Sigmoid colon (tissue), 6 donors: ENCODE measurements at regions not wholly inside any gene's neighbourhood (a gene's known extent, or its start where the extent isn't known, plus 50 kb on each side); places are given as distances from the start of the nearest gene placed in this dataset.

Source experiments
- DNase-seq: peaks from one replicate; pipeline ENCODE4 v3.0.0-alpha.2; 2019
- H3K27ac ChIP-seq, 4 donors: fragments of 200-600 bp; sonication (generic); one replicate each; pipeline ENCODE4 v1.5.1; 2016 to 2019; ENCODE audit warnings: mild to moderate bottlenecking in 1 of 4
- H3K27me3 ChIP-seq, 3 donors: fragments of 200-600 bp; sonication (generic); one replicate each; pipeline ENCODE4 v1.5.1; 2019; ENCODE audit warnings: mild to moderate bottlenecking in 1 of 3
- H3K36me3 ChIP-seq, 4 donors: fragments of 200-600 bp; sonication (generic); one replicate each; pipeline ENCODE4 v1.5.1; 2016 to 2019
- H3K4me1 ChIP-seq, 4 donors: fragments of 200-600 bp; sonication (generic); one replicate each; pipeline ENCODE4 v1.5.1; 2017 to 2019
- H3K4me3 ChIP-seq, 4 donors: fragments of 200-600 bp; sonication (generic); one replicate each; pipeline ENCODE4 v1.5.1; 2017 to 2019; ENCODE audit warnings: mild to moderate bottlenecking in 2 of 4, moderate library complexity in 1 of 4
- H3K9me3 ChIP-seq, 4 donors: fragments of 200-600 bp in 3 of 4; sonication (generic) in 3 of 4; one replicate each; pipeline versions ENCODE4 v1.5.1 to v1.6.1; 2013 to 2019
- EP300 ChIP-seq, 4 donors: sonication (generic); formaldehyde crosslinking; IDR thresholded peaks; one replicate each; pipeline ENCODE4 v1.6.1; 2017; ENCODE audit warnings: antibody characterized with exemption in 4 of 4
- POLR2A ChIP-seq, 2 donors: fragments of 450-650 bp; IDR thresholded peaks; one replicate each; pipeline ENCODE4 v1.6.1; 2016; ENCODE audit warnings: antibody characterized with exemption in 2 of 2, mild to moderate bottlenecking in 2 of 2, moderate library complexity in 2 of 2
- POLR2AphosphoS5 ChIP-seq, 4 donors: sonication (generic); formaldehyde crosslinking; IDR thresholded peaks; one replicate each; pipeline ENCODE4 v1.6.1; 2017; ENCODE audit warnings: antibody characterized with exemption in 4 of 4
- WGBS, 2 donors: extraction: QIAGEN DNeasy Blood & Tissue Kit; methylation state at CpG; one replicate each; pipeline ENCODE4 v1.1.7; 2013; 5-methylcytosine and 5-hydroxymethylcytosine counted together
- intact Hi-C: fragments of 100-400 bp; cut with DNase I; formaldehyde crosslinking; loops from one replicate; pipeline ENCODE4 v1.15.1; 2023
- TF ChIP-seq, protein P1 (sequence below), 4 experiments: fragments of 450-650 bp in 3 of 4; fragments of 200-600 bp in 1 of 4; IDR thresholded peaks; one replicate each; pipeline ENCODE4 v1.5.1; 2016 to 2019; ENCODE audit warnings: antibody characterized with exemption in 4 of 4, mild to moderate bottlenecking in 3 of 4, moderate library complexity in 2 of 4
- donor health status: healthy with polysubstance abuse.
- donor health status: healthy.

DNA sequence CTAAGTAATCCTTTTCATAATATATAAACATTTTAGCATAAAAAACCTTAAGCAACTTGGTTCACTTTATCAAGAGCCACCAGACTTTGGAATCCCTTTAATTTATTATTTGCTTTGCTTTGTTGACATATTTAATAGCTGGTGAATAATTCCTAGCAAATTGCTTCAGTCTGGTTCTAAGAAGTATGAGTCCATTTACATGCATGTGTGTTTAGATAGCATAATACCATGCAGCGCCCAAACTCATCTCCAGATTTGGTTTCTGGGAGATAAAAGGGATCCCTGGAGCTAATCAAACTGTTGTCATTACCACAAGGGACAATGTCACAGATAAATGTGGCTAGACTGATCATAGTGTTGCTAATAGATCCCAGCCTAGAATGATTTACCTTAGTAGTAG lies 111.8 kb downstream of the TMEM144 start:
- DNase-seq: no peak

DNA sequence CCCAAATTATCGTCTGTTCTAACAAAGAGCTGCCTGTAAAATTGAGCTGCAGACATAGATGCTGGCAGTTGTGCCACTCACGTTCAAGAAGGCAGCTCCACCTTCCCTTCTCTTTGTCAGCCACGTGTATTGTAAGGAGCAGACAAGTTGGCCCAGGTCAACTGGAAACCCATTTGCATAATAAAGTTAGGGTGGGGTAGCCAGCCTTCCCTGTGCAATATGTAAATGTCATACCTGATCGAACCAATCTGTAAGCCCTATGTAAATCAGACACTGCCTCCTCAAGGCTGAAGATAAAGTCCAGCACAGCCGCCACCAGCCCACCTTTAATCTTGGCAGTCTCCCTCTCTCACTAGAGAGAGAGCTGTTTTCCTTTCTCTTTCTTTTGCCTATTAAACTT lies 117.2 kb downstream of the TMEM144 start:
- intact Hi-C loops: no loop called here
- Histone ChIP-seq H3K9me3 (peaks cover 0 to 1% (median 0%) of the 10 kb centered on the region in 4 donors), H3K27ac (no peak overlapping the region), H3K4me3 (no peak overlapping the region), H3K36me3 (no peaks in the 10 kb centered on the region), H3K27me3 (no peaks in the 10 kb centered on the region), H3K4me1 (no peaks in the 10 kb centered on the region)
- TF ChIP-seq POLR2A (IDR thresholded peaks at IDR 0.05) (no peak), EP300 (IDR thresholded peaks at IDR 0.05) (no peak), POLR2AphosphoS5 (IDR thresholded peaks at IDR 0.05) (no peak)
- TF ChIP-seq, protein P1, sequence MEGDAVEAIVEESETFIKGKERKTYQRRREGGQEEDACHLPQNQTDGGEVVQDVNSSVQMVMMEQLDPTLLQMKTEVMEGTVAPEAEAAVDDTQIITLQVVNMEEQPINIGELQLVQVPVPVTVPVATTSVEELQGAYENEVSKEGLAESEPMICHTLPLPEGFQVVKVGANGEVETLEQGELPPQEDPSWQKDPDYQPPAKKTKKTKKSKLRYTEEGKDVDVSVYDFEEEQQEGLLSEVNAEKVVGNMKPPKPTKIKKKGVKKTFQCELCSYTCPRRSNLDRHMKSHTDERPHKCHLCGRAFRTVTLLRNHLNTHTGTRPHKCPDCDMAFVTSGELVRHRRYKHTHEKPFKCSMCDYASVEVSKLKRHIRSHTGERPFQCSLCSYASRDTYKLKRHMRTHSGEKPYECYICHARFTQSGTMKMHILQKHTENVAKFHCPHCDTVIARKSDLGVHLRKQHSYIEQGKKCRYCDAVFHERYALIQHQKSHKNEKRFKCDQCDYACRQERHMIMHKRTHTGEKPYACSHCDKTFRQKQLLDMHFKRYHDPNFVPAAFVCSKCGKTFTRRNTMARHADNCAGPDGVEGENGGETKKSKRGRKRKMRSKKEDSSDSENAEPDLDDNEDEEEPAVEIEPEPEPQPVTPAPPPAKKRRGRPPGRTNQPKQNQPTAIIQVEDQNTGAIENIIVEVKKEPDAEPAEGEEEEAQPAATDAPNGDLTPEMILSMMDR (IDR thresholded peaks at IDR 0.05): no peak
- no peak for DNase-seq
- 20 to 70% methylated on average over 5 of the region's 5 CpGs for WGBS, 2 donors

More for the DNA sequence above, 111.8 kb downstream of the TMEM144 start:
- Histone ChIP-seq H3K27ac (no peak overlapping the region), H3K9me3 (no peaks in the 10 kb centered on the region), H3K4me3 (no peak overlapping the region), H3K4me1 (no peaks in the 10 kb centered on the region), H3K27me3 (no peaks in the 10 kb centered on the region), H3K36me3 (no peaks in the 10 kb centered on the region)
- 22 to 56% methylated on average over 1 of the region's 1 CpG for WGBS, 2 donors
- TF ChIP-seq POLR2A (IDR thresholded peaks at IDR 0.05) (no peak), EP300 (IDR thresholded peaks at IDR 0.05) (no peak), POLR2AphosphoS5 (IDR thresholded peaks at IDR 0.05) (no peak)
- TF ChIP-seq, protein P1 (IDR thresholded peaks at IDR 0.05): no peak
- intact Hi-C loops: no loop called here

DNA sequence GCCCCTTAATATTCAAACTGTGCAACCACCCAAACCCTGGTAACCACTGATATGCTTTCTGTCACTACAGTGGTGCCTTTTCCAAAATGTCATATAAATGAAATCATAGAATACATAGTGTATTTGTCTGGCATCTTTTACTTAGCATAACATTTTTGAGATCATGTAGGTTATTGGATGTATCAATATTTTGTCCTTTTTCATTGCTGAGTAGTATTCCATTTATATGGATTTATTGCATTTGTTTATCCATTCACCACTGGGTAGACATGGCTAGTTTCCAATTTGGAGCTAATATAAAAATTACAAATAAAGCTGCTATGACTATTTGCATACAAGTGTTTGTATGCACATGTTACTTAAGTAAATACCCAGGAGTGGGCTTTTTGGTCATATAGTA lies 121.6 kb downstream of the TMEM144 start:
- Histone ChIP-seq H3K9me3 (peaks cover 0 to 1% (median 0%) of the 10 kb centered on the region in 4 donors), H3K36me3 (no peaks in the 10 kb centered on the region), H3K4me1 (no peaks in the 10 kb centered on the region), H3K27me3 (no peaks in the 10 kb centered on the region), H3K27ac (no peak overlapping the region), H3K4me3 (no peak overlapping the region)
- no peak for DNase-seq
- intact Hi-C loops: no loop called here
- TF ChIP-seq, protein P1 (IDR thresholded peaks at IDR 0.05): no peak
- TF ChIP-seq POLR2A (IDR thresholded peaks at IDR 0.05) (no peak), POLR2AphosphoS5 (IDR thresholded peaks at IDR 0.05) (no peak), EP300 (IDR thresholded peaks at IDR 0.05) (no peak)

DNA sequence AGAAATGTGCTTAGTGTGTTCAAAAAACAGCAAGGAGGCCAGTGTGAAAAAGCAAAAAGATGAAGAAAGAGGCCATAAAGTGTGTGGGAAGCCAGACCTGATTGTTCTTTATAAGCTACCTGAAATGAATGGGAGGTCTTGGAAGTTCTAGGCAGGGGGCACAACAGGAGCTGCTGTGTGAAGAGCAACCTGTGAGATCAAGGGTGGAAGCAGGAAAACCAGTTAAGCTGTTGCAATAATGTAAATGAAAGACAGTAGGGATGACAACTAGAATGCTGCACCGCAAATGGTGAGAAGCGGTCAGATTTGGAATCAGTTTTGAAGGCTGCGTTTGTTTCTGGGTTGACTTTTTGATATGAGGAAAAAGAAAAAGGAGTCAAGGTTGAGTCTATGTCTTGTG lies 123.5 kb downstream of the TMEM144 start:
- WGBS, 2 donors: 87 to 94% methylated on average over 3 of the region's 3 CpGs
- no peak for DNase-seq
- TF ChIP-seq POLR2AphosphoS5 (IDR thresholded peaks at IDR 0.05): no peak
- TF ChIP-seq EP300 (IDR thresholded peaks at IDR 0.05): no peak
- no peak for TF ChIP-seq POLR2A (IDR thresholded peaks at IDR 0.05)
- TF ChIP-seq, protein P1 (IDR thresholded peaks at IDR 0.05): no peak
- Histone ChIP-seq H3K36me3 (no peaks in the 10 kb centered on the region), H3K9me3 (peaks cover 0 to 1% (median 0%) of the 10 kb centered on the region in 4 donors), H3K27ac (no peak overlapping the region), H3K4me1 (no peaks in the 10 kb centered on the region), H3K27me3 (no peaks in the 10 kb centered on the region), H3K4me3 (no peak overlapping the region)
- intact Hi-C loops: no loop called here

DNA sequence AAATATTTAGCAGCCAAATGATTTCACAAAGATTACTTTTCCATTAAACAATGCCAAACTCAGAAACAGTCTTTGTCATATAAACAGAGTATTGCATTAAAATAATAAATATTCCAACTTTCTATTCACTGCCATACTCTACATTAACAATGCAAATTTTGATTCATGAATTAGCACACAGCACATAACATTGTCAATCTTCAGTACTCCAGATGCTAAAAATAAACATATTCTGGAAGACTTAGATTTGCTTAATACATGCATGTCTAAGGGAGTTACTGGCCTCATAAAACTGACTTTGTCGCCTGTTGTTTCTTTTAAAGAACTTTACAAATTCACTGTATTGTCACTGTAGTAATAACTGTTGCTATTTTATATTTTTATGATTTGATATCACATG lies 131.6 kb downstream of the TMEM144 start:
- Histone ChIP-seq H3K4me3 (no peak overlapping the region), H3K27ac (no peak overlapping the region), H3K4me1 (no peaks in the 10 kb centered on the region), H3K36me3 (no peaks in the 10 kb centered on the region), H3K9me3 (no peaks in the 10 kb centered on the region), H3K27me3 (no peaks in the 10 kb centered on the region)
- intact Hi-C loops: no loop called here
- 66 to 72% methylated on average over 1 of the region's 1 CpG for WGBS, 2 donors
- TF ChIP-seq EP300 (IDR thresholded peaks at IDR 0.05) (no peak), POLR2A (IDR thresholded peaks at IDR 0.05) (no peak)
- DNase-seq: no peak
